GM18867 (cell line): ENCODE measurements at regions not wholly inside any gene's neighbourhood (a gene's known extent, or its start where the extent isn't known, plus 50 kb on each side); places are given as distances from the start of the nearest gene placed in this dataset.
"Not testable (repeated sequence)": the region's sequence is repeated elsewhere in the genome, so short reads cannot be mapped to it uniquely, and the experiment has no call there.

Source experiments
- ATAC-seq: cut with Tn5 transposase; IDR thresholded peaks from one replicate; pipeline ENCODE4 v1.9.1; 2021; ENCODE audit warnings: mild to moderate bottlenecking, moderate library complexity; ENCODE audit not compliant: unreplicated experiment

GRCh38 chr20:23299673-23300050, 50.9 kb upstream of the NXT1 start:
- ATAC-seq = no peak

- ATAC-seq = no peak
Observed at GRCh38 chr20:23298926-23299672, 51.5 kb upstream of the NXT1 start.

- ATAC-seq = no peak
Observed at GRCh38 chr20:23298155-23298554, 52.4 kb upstream of the NXT1 start.

- no peak for ATAC-seq
Observed at GRCh38 chr20:23296841-23297701, 53.5 kb upstream of the NXT1 start.

GRCh38 chr20:23295934-23296333, 54.7 kb upstream of the NXT1 start:
- ATAC-seq = no peak

- no peak for ATAC-seq
Observed at GRCh38 chr20:23294671-23295070, 55.9 kb upstream of the NXT1 start.

GRCh38 chr20:23294166-23294565, 56.4 kb upstream of the NXT1 start:
- no peak for ATAC-seq

GRCh38 chr20:23293689-23294088, 56.9 kb upstream of the NXT1 start:
- ATAC-seq = no peak

- not testable (repeated sequence) for ATAC-seq
Observed at GRCh38 chr20:23292311-23292710, 58.3 kb upstream of the NXT1 start.

GRCh38 chr20:23291575-23292240, 58.9 kb upstream of the NXT1 start:
- no peak for ATAC-seq

- no peak for ATAC-seq
Observed at GRCh38 chr20:23290761-23291574, 59.6 kb upstream of the NXT1 start.

GRCh38 chr20:23289724-23290395, 60.7 kb upstream of the NXT1 start:
- ATAC-seq = no peak

GRCh38 chr20:23289249-23289648, 61.3 kb upstream of the NXT1 start:
- ATAC-seq = no peak

- no peak for ATAC-seq
Observed at GRCh38 chr20:23287354-23288190, 63.0 kb upstream of the NXT1 start.

- no peak for ATAC-seq
Observed at GRCh38 chr20:23286346-23286745, 64.2 kb upstream of the NXT1 start.

GRCh38 chr20:23285536-23285935, 65.1 kb upstream of the NXT1 start:
- no peak for ATAC-seq

GRCh38 chr20:23284009-23284408, 66.6 kb upstream of the NXT1 start:
- ATAC-seq = no peak

GRCh38 chr20:23283096-23283850, 67.3 kb upstream of the NXT1 start:
- no peak for ATAC-seq

GRCh38 chr20:23282546-23282945, 68.0 kb upstream of the NXT1 start:
- no peak for ATAC-seq
